CD14-positive monocyte (primary cell): ENCODE measurements at regions not wholly inside any gene's neighbourhood (a gene's known extent, or its start where the extent isn't known, plus 50 kb on each side); places are given as distances from the start of the nearest gene placed in this dataset.
A peak's percentile ranks its signal among the peaks of the same experiment; 100 is the strongest.

ENCODE experiments used
- DNase-seq, 3 donors: peaks; one replicate each; pipeline ENCODE4 v3.0.0-alpha.2; 2011 to 2022
- H2AFZ ChIP-seq: 2 replicates; pipeline ENCODE4 v1.6.0; 2012; ENCODE audit warnings: mild to moderate bottlenecking, low read depth, low read length, inconsistent platforms; ENCODE audit not compliant: insufficient read depth, poor library complexity, severe bottlenecking
- H3K27ac ChIP-seq, 2 donors: 1 replicate in 1 of 2; 2 replicates in 1 of 2; pipeline ENCODE4 v1.5.1; 2012 to 2013; ENCODE audit warnings: low read length in 2 of 2, control low read depth in 1 of 2, inconsistent platforms in 1 of 2, low read depth in 1 of 2, mild to moderate bottlenecking in 1 of 2
- H3K27me3 ChIP-seq, 2 donors: one replicate each; pipeline versions ENCODE4 v1.6.0 to v1.6.1; 2011 to 2013; ENCODE audit warnings: low read length in 2 of 2; ENCODE audit not compliant: control insufficient read depth in 2 of 2, insufficient read depth in 2 of 2
- H3K36me3 ChIP-seq, 2 donors: replicated peaks in 1 of 2; 1 replicate in 1 of 2; 2 replicates in 1 of 2; pipeline versions ENCODE4 v1.5.1 to v1.6.1; 2012 to 2013; ENCODE audit warnings: low read length in 2 of 2, control low read depth in 1 of 2, inconsistent platforms in 1 of 2, mild to moderate bottlenecking in 1 of 2; ENCODE audit not compliant: insufficient read depth in 2 of 2, control insufficient read depth in 1 of 2
- H3K4me1 ChIP-seq, 2 donors: 1 replicate in 1 of 2; 2 replicates in 1 of 2; pipeline versions ENCODE4 v1.5.1 to v1.6.1; 2012 to 2013; ENCODE audit warnings: low read length in 2 of 2, control low read depth in 1 of 2, inconsistent platforms in 1 of 2, mild to moderate bottlenecking in 1 of 2, moderate library complexity in 1 of 2; ENCODE audit not compliant: insufficient read depth in 2 of 2, control insufficient read depth in 1 of 2
- H3K4me2 ChIP-seq: replicated peaks from 2 replicates; pipeline ENCODE3; 2012; ENCODE audit warnings: low read length, moderate library complexity, mild to moderate bottlenecking; ENCODE audit not compliant: poor library complexity, severe bottlenecking; ENCODE audit errors: extremely low read depth
- H3K4me3 ChIP-seq, 3 experiments: fragments of 200-600 bp in 1 of 3; sonication (generic) in 1 of 3; replicated peaks in 1 of 3; 1 replicate in 2 of 3; 2 replicates in 1 of 3; pipeline ENCODE4 v1.5.1; 2011 to 2013; ENCODE audit warnings: low read length in 3 of 3, mild to moderate bottlenecking in 3 of 3, control low read depth in 2 of 3, low read depth in 2 of 3, inconsistent platforms in 1 of 3, moderate library complexity in 1 of 3
- H3K79me2 ChIP-seq: 2 replicates; pipeline ENCODE4 v1.6.0; 2012; ENCODE audit warnings: mild to moderate bottlenecking, control low read depth, inconsistent platforms, low read length, moderate library complexity; ENCODE audit not compliant: insufficient read depth
- H3K9ac ChIP-seq: 2 replicates; pipeline ENCODE4 v1.6.0; 2017; ENCODE audit warnings: low read length, mild to moderate bottlenecking; ENCODE audit not compliant: insufficient read depth, poor library complexity, severe bottlenecking
- H3K9me3 ChIP-seq, 2 donors: replicated peaks in 1 of 2; 1 replicate in 1 of 2; 2 replicates in 1 of 2; pipeline versions ENCODE4 v1.5.1 to v1.6.1; 2012 to 2013; ENCODE audit warnings: low read length in 2 of 2, control low read depth in 1 of 2; ENCODE audit not compliant: control insufficient read depth in 1 of 2, insufficient read depth in 1 of 2
- H4K20me1 ChIP-seq: 2 replicates; pipeline ENCODE4 v1.6.0; 2012; ENCODE audit warnings: mild to moderate bottlenecking, low read length, control low read depth, moderate library complexity; ENCODE audit not compliant: insufficient read depth
- H3K27ac Mint-ChIP-seq, 7 donors: one replicate each; pipeline ENCODE4 v1.8.0; 2020; ENCODE audit warnings: mild to moderate bottlenecking in 7 of 7, mixed read lengths in 7 of 7, moderate library complexity in 6 of 7, inconsistent platforms in 2 of 7
- H3K27me3 Mint-ChIP-seq, 3 donors: one replicate each; pipeline ENCODE4 v1.8.0; 2021 to 2022; ENCODE audit warnings: low read depth in 3 of 3, mild to moderate bottlenecking in 3 of 3, mixed read lengths in 3 of 3, moderate library complexity in 3 of 3, inconsistent platforms in 1 of 3
- H3K36me3 Mint-ChIP-seq, 2 donors: one replicate each; pipeline ENCODE4 v1.8.0; 2020; ENCODE audit warnings: mixed read lengths in 2 of 2, inconsistent platforms in 1 of 2, mild to moderate bottlenecking in 1 of 2
- H3K4me1 Mint-ChIP-seq: one replicate; pipeline ENCODE4 v1.8.0; 2020; ENCODE audit warnings: mild to moderate bottlenecking, mixed read lengths
- H3K4me3 Mint-ChIP-seq, 2 donors: one replicate each; pipeline ENCODE4 v1.8.0; 2020; ENCODE audit warnings: mild to moderate bottlenecking in 2 of 2, mixed read lengths in 2 of 2, moderate library complexity in 1 of 2
- H3K9me3 Mint-ChIP-seq, 7 donors: one replicate each; pipeline ENCODE4 v1.8.0; 2020 to 2022; ENCODE audit warnings: mixed read lengths in 7 of 7, mild to moderate bottlenecking in 6 of 7, moderate library complexity in 6 of 7, inconsistent platforms in 2 of 7
- CTCF ChIP-seq: fragments of 200-600 bp; IDR thresholded peaks from one replicate; pipeline ENCODE4 v1.8.0; 2022; ENCODE audit warnings: antibody characterized with exemption, mild to moderate bottlenecking
- WGBS: methylation state at CpG from one replicate; pipeline ENCODE4 v1.1.5; 2013; ENCODE audit warnings: missing lambda C conversion rate; ENCODE audit not compliant: insufficient coverage; 5-methylcytosine and 5-hydroxymethylcytosine counted together
- intact Hi-C, 2 donors: fragments of 100-400 bp; cut with micrococcal nuclease; formaldehyde crosslinking; loops; one replicate each; pipeline versions ENCODE4 v1.15.0 to v1.15.1; 2023

DNA sequence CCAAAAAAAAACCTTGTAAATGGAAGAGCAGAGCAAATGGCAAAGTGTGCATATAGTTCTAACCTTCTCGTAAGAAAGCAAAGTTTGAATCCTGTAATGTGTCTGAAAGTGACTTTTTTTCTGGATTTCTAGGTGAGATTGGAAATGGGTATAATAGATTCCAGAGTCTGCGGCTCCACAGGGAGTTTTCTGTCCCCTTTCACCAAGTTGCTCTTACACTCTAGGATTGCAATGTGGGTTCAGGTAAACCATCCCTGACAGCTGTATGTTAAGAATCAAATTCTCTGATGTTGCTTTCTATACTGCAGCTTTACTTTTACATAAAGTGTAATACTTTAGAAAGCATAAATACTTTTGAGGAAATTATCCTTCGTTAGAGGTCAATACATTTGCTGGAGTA lies 260.1 kb downstream of the PRL start:
- H3K36me3 ChIP-seq, result no peaks in the 10 kb centered on the region
- H4K20me1 ChIP-seq, result no peaks in the 10 kb centered on the region
- Mint-ChIP-seq H3K36me3 (no peaks in the 10 kb centered on the region), H3K27ac (peak overlapping the region in 1 of 7 donors; percentile 33), H3K4me3 (no peak overlapping the region), H3K4me1 (peaks cover 3% of the 10 kb centered on the region), H3K9me3 (peaks cover 2 to 18% (median 9%) of the 10 kb centered on the region in 7 donors), H3K27me3 (peaks cover 0 to 4% (median 2%) of the 10 kb centered on the region in 3 donors)
- H3K27ac ChIP-seq, result no peak overlapping the region
- H3K9me3 ChIP-seq, result peaks cover 0 to 5% of the 10 kb centered on the region in 2 donors
- 100% methylated on average over 1 of the region's 3 CpGs for WGBS
- no peak overlapping the region for H3K4me2 ChIP-seq
- no peak overlapping the region for H3K4me3 ChIP-seq
- no peaks in the 10 kb centered on the region for H3K79me2 ChIP-seq
- H3K4me1 ChIP-seq, result peaks cover 5% of the 10 kb centered on the region in 2 donors
- H2AFZ ChIP-seq, result no peak overlapping the region
- no peak for DNase-seq
- intact Hi-C loops, result no loop called here
- H3K27me3 ChIP-seq, result no peaks in the 10 kb centered on the region
- no peak for TF ChIP-seq CTCF
- H3K9ac ChIP-seq, result no peak overlapping the region

GRCh38 chr6:22041797-22042480 lies 254.9 kb downstream of the PRL start:
- no peaks in the 10 kb centered on the region for H3K79me2 ChIP-seq
- DNase-seq, result no peak
- H3K4me1 Mint-ChIP-seq, result peaks cover 4% of the 10 kb centered on the region
- H3K9ac ChIP-seq, result no peak overlapping the region
- no peaks in the 10 kb centered on the region for H4K20me1 ChIP-seq
- no peak overlapping the region for H3K27ac ChIP-seq
- intact Hi-C loops, result no loop called here
- no peak for TF ChIP-seq CTCF
- no peak overlapping the region for H2AFZ ChIP-seq
- no peak overlapping the region for H3K4me3 ChIP-seq
- no peak overlapping the region for H3K4me3 Mint-ChIP-seq
- no CpG with 5 or more reads among the region's 3 CpGs for WGBS
- H3K27me3 ChIP-seq, result no peaks in the 10 kb centered on the region
- no peaks in the 10 kb centered on the region for H3K27me3 Mint-ChIP-seq
- peaks cover 2 to 18% (median 9%) of the 10 kb centered on the region in 7 donors for H3K9me3 Mint-ChIP-seq
- no peaks in the 10 kb centered on the region for H3K36me3 Mint-ChIP-seq
- H3K27ac Mint-ChIP-seq, result peak overlapping the region in 1 of 7 donors; percentile 24
- no peaks in the 10 kb centered on the region for H3K4me1 ChIP-seq
- no peak overlapping the region for H3K4me2 ChIP-seq
- no peaks in the 10 kb centered on the region for H3K36me3 ChIP-seq
- H3K9me3 ChIP-seq, result peaks cover 0 to 5% of the 10 kb centered on the region in 2 donors
